Astrocyte of the spinal cord (primary cell): ENCODE measurements at regions not wholly inside any gene's neighbourhood (a gene's known extent, or its start where the extent isn't known, plus 50 kb on each side); places are given as distances from the start of the nearest gene placed in this dataset.

ENCODE experiments used
- DNase-seq: peaks from one replicate; pipeline ENCODE4 v3.0.0; 2011; ENCODE audit warnings: low read depth, low spot score
- H3K4me3 ChIP-seq: 2 replicates; pipeline ENCODE4 v1.5.1; 2011; ENCODE audit warnings: low read depth, mild to moderate bottlenecking, low read length, moderate library complexity
- in situ Hi-C: cut with HindIII; loops from 2 replicates; pipeline ENCODE4 v1.10.0; 2017; ENCODE audit warnings: low sequenced_read_pairs
- TF ChIP-seq, protein P1 (sequence below): IDR thresholded peaks from 2 replicates; pipeline ENCODE4 v1.5.1; 2012; ENCODE audit warnings: low read depth, mild to moderate bottlenecking, low read length, inconsistent platforms

DNA sequence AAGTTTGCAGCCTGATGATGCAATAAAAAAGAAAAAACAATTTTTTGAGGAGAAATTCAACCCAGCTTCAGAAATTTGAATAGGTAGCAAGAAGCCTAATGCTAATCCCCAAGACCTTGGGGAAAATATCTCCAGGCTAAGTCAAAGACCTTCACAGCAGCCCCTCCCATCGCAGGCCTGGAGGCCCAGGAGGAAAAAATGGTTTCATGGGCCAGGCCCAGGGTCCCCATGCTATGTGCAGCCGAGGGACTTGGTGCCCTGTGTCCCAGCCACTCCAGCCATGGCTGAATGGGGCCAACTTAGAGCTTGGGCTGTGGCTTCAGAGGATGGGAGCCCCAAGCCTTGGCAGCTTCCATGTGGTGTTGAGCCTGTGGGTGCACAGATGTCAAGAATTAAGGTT lies 210.3 kb downstream of the SUCLA2 start:
- no peak for DNase-seq
- no peak overlapping the region for H3K4me3 ChIP-seq
- in situ Hi-C loops: no loop called here
- TF ChIP-seq, protein P1, sequence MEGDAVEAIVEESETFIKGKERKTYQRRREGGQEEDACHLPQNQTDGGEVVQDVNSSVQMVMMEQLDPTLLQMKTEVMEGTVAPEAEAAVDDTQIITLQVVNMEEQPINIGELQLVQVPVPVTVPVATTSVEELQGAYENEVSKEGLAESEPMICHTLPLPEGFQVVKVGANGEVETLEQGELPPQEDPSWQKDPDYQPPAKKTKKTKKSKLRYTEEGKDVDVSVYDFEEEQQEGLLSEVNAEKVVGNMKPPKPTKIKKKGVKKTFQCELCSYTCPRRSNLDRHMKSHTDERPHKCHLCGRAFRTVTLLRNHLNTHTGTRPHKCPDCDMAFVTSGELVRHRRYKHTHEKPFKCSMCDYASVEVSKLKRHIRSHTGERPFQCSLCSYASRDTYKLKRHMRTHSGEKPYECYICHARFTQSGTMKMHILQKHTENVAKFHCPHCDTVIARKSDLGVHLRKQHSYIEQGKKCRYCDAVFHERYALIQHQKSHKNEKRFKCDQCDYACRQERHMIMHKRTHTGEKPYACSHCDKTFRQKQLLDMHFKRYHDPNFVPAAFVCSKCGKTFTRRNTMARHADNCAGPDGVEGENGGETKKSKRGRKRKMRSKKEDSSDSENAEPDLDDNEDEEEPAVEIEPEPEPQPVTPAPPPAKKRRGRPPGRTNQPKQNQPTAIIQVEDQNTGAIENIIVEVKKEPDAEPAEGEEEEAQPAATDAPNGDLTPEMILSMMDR: no peak

DNA sequence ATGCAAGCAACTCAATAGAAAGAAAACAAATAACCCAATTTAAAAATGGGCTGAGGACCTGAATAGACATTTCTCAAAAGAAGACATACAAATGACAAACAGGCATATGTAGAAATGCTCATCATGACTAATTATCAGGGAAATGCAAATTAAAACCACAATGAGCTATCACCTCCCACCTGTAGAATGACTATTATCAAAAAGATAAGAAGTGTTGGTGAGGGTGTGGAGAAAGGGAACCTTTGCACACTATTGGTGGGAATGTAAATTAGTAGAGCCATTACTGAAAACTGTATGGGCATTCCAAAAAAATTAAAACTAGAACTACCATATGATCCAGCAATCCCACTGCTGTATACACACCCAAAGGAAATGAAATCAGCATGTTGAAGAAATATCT lies 212.2 kb downstream of the SUCLA2 start:
- no peak overlapping the region for H3K4me3 ChIP-seq
- in situ Hi-C loops: no loop called here
- no peak for DNase-seq
- TF ChIP-seq, protein P1: no peak

DNA sequence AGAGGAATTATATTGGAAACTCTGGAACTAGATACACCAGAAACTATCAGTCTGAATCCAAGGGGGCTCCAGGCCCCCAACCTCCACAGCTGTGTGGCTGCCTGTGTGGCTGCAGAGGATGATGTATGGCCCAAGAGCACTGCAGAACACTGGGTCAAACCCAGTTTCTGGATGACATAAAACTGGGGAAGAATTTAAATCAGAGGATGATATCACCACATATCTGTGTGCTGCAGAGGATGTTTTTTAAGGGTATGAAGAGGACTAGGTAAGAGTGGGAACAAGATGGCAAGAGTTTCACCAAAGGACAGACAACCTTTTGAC lies 226.4 kb downstream of the SUCLA2 start:
- in situ Hi-C loops: no loop called here
- TF ChIP-seq, protein P1: no peak
- no peak overlapping the region for H3K4me3 ChIP-seq
- DNase-seq: no peak

DNA sequence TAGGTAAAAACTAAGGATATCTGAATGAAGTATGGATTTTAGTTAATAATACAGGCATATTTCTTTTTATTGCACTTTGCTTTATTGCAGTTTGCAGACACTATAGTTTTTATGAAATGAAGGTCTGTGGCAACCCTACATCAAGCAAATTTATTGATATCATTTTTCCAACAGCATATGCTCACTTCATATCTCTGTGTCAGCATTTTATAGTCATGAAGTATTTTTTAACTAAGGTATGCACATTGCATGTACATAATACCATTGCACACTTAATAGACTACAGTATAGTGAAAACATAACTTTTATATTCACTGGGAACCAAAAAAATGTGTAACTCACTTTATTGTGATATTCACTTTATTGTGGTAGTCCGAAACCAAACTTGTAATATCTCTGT lies 236.3 kb downstream of the SUCLA2 start:
- DNase-seq: no peak
- in situ Hi-C loops: no loop called here
- no peak overlapping the region for H3K4me3 ChIP-seq
- TF ChIP-seq, protein P1: no peak

DNA sequence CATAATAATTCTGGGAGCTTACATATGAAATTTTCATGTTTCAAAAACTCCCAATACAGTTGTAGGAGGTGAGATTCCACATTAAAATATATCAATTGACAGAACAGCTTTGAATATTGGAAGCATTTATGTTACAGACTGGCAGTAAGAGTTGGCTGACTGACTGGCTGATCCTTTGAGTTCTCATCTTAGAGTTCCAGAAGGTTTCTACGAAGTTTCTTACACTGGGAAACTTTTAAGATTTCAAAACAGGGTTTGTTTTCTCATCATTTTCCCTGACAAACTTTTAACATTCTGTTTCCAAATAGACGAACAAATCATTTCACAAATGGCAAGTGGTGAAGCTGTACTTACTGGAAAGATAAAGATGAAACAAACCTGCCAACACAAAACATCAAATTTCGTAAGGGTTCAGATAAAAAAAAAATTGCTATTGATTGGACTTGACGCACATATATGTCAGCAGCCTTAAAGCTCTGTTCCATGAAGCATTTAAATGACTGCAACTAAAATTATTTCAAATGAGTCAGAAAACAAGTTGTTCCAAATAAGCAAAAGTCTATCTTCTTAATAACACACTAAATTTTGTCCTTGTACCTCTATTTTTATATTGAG lies 243.5 kb downstream of the SUCLA2 start:
- TF ChIP-seq, protein P1: no peak

DNA sequence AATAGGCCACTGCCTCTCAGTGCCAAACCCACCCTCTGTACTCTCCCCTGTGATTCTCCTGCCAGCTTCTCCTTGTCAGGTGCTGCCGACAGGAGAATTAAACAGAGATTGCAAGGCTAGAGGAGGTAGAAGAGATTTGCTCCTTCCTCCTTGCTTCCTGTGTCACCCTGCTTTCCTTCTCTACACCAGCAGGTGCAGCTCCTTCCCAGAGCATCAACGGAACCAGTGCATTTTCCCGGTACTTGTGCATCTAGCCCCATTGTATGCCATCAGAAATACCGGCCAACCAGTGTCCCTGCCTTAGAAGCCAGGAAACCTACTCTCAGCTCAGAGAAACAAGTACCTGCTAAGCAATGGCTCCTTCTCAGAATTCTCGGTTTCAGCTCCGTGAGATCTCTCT lies 253.2 kb downstream of the SUCLA2 start:
- TF ChIP-seq, protein P1: no peak
- no peak for DNase-seq
- H3K4me3 ChIP-seq: no peak overlapping the region
- in situ Hi-C loops: no loop called here

More for the DNA sequence above, 243.5 kb downstream of the SUCLA2 start:
- DNase-seq: no peak
- no peak overlapping the region for H3K4me3 ChIP-seq
- in situ Hi-C loops: no loop called here

DNA sequence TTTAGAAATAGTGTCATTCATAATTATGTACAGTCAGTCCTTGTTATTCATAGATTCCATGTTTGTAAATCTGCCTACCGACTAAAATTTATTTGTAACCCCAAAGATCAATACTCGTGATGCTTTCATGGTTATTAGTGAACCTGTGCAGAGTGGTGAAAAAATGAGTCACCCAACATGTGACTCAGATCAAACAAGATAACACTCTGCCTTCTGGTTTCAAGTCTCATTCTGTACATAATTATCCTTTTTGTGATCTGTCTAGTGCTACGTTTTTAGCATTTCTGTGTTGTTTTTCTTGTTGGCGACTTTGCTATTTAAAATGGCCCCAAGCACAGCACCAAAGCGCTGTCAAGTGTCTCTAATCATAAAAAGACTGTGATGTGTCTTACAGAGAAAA lies 274.7 kb downstream of the SUCLA2 start:
- H3K4me3 ChIP-seq: no peak overlapping the region
- DNase-seq: no peak
- TF ChIP-seq, protein P1: no peak
- in situ Hi-C loops: no loop called here
